Activated naive CD4-positive, alpha-beta T cell treated with anti-CD3 and anti-CD28 coated beads, Interleukin-2, amount 50 U/mL, for 24 hours (primary cell): ENCODE measurements at regions not wholly inside any gene's neighbourhood (a gene's known extent, or its start where the extent isn't known, plus 50 kb on each side); places are given as distances from the start of the nearest gene placed in this dataset.

ENCODE experiments used
- H3K27ac Mint-ChIP-seq: one replicate; pipeline ENCODE4 v1.8.0; 2021; ENCODE audit warnings: mild to moderate bottlenecking, mixed read lengths
- H3K27me3 Mint-ChIP-seq: one replicate; pipeline ENCODE4 v1.8.0; 2021; ENCODE audit warnings: mixed read lengths
- H3K36me3 Mint-ChIP-seq: one replicate; pipeline ENCODE4 v1.8.0; 2021; ENCODE audit warnings: mixed read lengths
- H3K4me1 Mint-ChIP-seq: one replicate; pipeline ENCODE4 v1.8.0; 2021; ENCODE audit warnings: mixed read lengths
- H3K4me3 Mint-ChIP-seq: one replicate; pipeline ENCODE4 v1.8.0; 2021; ENCODE audit warnings: mild to moderate bottlenecking, mixed read lengths
- H3K9me3 Mint-ChIP-seq: one replicate; pipeline ENCODE4 v1.8.0; 2021; ENCODE audit warnings: mixed read lengths

DNA sequence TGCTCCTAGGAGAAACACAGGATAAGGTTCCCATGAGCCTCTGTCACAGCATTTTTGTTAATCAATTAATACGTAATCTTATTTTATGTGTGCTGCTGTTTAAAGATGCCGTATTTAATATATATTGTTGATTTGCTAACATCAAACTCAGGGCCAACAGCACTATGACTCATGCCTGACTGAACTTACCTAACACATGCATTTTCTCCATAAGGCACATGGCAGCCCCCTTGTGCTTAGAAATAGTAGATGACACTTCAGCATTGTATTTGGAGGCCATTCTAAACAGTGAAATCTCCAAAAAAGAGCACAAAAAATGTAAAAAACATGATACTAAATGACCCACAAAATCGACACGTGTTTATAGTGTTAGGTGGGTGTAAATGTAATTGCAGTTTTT is 314.8 kb downstream of the MYCN start:
- no peaks in the 10 kb centered on the region for H3K9me3 Mint-ChIP-seq
- H3K4me1 Mint-ChIP-seq = peaks cover 5% of the 10 kb centered on the region
- no peaks in the 10 kb centered on the region for H3K27me3 Mint-ChIP-seq
- no peaks in the 10 kb centered on the region for H3K36me3 Mint-ChIP-seq
- no peak overlapping the region for H3K4me3 Mint-ChIP-seq
- H3K27ac Mint-ChIP-seq = no peak overlapping the region

- Mint-ChIP-seq H3K4me3 (no peak overlapping the region), H3K4me1 (peaks cover 5% of the 10 kb centered on the region), H3K9me3 (no peaks in the 10 kb centered on the region), H3K27ac (no peak overlapping the region), H3K36me3 (no peaks in the 10 kb centered on the region), H3K27me3 (no peaks in the 10 kb centered on the region)
These were observed 314.1 kb downstream of the MYCN start for GRCh38 chr2:16254356-16254965.

GRCh38 chr2:16253291-16253690 is 312.9 kb downstream of the MYCN start:
- H3K4me1 Mint-ChIP-seq = peaks cover 5% of the 10 kb centered on the region
- no peak overlapping the region for H3K27ac Mint-ChIP-seq
- H3K27me3 Mint-ChIP-seq = no peaks in the 10 kb centered on the region
- H3K4me3 Mint-ChIP-seq = no peak overlapping the region
- no peaks in the 10 kb centered on the region for H3K9me3 Mint-ChIP-seq
- H3K36me3 Mint-ChIP-seq = no peaks in the 10 kb centered on the region

GRCh38 chr2:16252891-16253290 is 312.5 kb downstream of the MYCN start:
- no peaks in the 10 kb centered on the region for H3K9me3 Mint-ChIP-seq
- no peaks in the 10 kb centered on the region for H3K27me3 Mint-ChIP-seq
- peaks cover 5% of the 10 kb centered on the region for H3K4me1 Mint-ChIP-seq
- no peaks in the 10 kb centered on the region for H3K36me3 Mint-ChIP-seq
- H3K27ac Mint-ChIP-seq = no peak overlapping the region
- no peak overlapping the region for H3K4me3 Mint-ChIP-seq

DNA sequence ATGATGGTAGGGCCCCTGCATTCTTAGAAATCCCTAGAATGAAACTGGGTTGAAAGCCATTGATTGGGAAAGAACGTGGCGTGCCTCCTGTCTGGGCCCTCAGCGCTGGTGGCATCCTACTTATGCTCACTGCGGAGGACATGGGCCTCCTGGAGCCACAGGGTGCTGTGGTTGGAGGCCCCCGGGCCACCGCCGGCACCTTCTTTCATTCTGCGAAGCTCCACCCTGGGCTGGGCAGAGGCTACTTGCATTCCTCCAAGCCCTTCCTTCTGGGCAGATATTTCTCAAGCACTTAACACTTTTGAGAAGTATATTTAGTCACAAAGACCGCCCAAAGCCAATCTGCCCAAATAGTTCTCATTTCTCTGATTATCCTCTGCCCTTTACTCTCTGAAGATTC is 311.9 kb downstream of the MYCN start:
- Mint-ChIP-seq H3K36me3 (no peaks in the 10 kb centered on the region), H3K27me3 (no peaks in the 10 kb centered on the region), H3K9me3 (no peaks in the 10 kb centered on the region), H3K4me3 (no peak overlapping the region), H3K27ac (no peak overlapping the region), H3K4me1 (peaks cover 5% of the 10 kb centered on the region)

DNA sequence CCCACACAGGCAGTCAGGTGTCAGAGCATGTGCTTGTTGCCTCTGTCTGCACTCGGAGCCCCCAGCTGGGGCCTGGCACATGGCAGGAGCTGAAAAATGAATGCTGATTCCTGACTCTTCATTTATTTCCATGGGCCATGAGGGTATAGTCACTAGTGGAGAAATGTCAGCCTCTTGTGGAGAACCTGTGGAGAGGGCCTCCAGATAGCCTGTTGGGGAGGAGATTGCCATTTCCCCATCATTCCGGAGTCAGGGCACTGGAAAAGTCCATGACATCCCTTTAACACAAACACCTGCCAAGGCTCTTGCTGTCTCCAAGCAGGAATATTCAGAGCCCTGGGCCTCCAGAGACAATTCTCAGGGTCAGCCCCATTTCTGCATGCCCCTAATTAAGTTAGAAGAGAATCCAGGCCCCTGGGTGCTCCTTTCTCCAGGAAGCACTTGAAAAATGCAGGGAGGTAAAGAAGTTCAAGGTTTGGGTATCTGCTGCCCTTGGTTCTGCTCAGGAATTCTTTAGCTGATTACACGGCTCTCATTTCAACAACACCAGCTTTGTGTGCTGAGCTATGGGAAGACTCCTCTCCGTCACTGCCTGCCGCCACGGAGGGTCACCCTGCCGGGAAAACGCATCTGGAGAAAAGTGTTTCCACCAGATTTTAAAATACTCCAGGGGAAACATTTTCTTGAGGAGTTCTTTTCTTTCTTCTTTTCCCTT is 311.3 kb downstream of the MYCN start:
- Mint-ChIP-seq H3K27ac (no peak overlapping the region), H3K36me3 (no peaks in the 10 kb centered on the region), H3K27me3 (no peaks in the 10 kb centered on the region), H3K9me3 (no peaks in the 10 kb centered on the region), H3K4me1 (peaks cover under 1% of the 10 kb centered on the region), H3K4me3 (no peak overlapping the region)

GRCh38 chr2:16250886-16251285 is 310.5 kb downstream of the MYCN start:
- Mint-ChIP-seq H3K9me3 (no peaks in the 10 kb centered on the region), H3K36me3 (no peaks in the 10 kb centered on the region), H3K27me3 (no peaks in the 10 kb centered on the region), H3K4me3 (no peak overlapping the region), H3K27ac (no peak overlapping the region), H3K4me1 (no peaks in the 10 kb centered on the region)

GRCh38 chr2:16250466-16250865 is 310.1 kb downstream of the MYCN start:
- Mint-ChIP-seq H3K9me3 (no peaks in the 10 kb centered on the region), H3K4me1 (no peaks in the 10 kb centered on the region), H3K27me3 (no peaks in the 10 kb centered on the region), H3K36me3 (no peaks in the 10 kb centered on the region), H3K27ac (no peak overlapping the region), H3K4me3 (no peak overlapping the region)

- H3K4me3 Mint-ChIP-seq = no peak overlapping the region
- H3K27me3 Mint-ChIP-seq = no peaks in the 10 kb centered on the region
- H3K4me1 Mint-ChIP-seq = no peaks in the 10 kb centered on the region
- H3K9me3 Mint-ChIP-seq = no peaks in the 10 kb centered on the region
- no peaks in the 10 kb centered on the region for H3K36me3 Mint-ChIP-seq
- no peak overlapping the region for H3K27ac Mint-ChIP-seq
These were observed 309.7 kb downstream of the MYCN start for GRCh38 chr2:16250056-16250425.

DNA sequence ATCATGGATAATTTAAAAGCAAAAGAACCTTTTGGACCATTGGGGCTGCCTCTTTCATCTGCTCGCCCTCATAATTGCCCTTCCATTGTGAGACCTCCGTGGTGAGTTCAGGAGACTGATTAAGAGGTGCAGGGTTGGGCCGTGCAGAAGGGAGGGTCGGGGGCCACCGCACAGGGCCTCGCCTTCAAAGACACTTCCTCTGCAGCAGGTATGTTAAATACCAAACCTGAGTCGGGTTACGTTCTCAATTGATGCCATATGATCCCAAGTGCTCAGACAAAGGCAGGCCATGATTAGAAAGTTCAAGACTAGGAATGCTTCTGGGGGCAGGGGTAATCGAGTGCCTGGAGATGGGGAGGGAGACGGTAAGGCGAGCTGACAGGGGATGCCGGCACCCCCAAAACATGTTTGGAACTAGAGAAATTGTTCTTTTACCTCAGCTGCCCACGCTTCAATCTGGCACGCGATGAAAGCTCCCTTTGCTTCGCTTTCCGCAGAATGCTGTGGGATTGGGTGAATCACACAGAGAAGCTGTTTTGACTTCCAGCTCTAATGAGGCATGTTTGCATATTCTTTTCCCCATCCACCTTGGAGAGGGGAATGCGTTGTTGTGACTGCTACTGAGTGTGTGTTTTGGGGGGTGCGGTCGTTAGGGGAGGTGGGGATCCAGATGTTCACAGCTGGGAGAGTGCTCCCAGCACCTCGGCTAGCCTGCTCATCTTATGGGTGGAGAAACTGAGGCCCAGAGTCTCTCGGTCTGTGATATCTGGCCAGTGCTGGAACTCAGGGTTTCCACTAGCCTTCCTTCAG is 309.1 kb downstream of the MYCN start:
- Mint-ChIP-seq H3K36me3 (no peaks in the 10 kb centered on the region), H3K27ac (no peak overlapping the region), H3K9me3 (no peaks in the 10 kb centered on the region), H3K4me3 (no peak overlapping the region), H3K27me3 (no peaks in the 10 kb centered on the region), H3K4me1 (no peaks in the 10 kb centered on the region)

GRCh38 chr2:16248571-16249105 is 308.3 kb downstream of the MYCN start:
- H3K36me3 Mint-ChIP-seq = no peaks in the 10 kb centered on the region
- no peaks in the 10 kb centered on the region for H3K4me1 Mint-ChIP-seq
- H3K4me3 Mint-ChIP-seq = no peak overlapping the region
- no peaks in the 10 kb centered on the region for H3K27me3 Mint-ChIP-seq
- H3K27ac Mint-ChIP-seq = no peak overlapping the region
- no peaks in the 10 kb centered on the region for H3K9me3 Mint-ChIP-seq

DNA sequence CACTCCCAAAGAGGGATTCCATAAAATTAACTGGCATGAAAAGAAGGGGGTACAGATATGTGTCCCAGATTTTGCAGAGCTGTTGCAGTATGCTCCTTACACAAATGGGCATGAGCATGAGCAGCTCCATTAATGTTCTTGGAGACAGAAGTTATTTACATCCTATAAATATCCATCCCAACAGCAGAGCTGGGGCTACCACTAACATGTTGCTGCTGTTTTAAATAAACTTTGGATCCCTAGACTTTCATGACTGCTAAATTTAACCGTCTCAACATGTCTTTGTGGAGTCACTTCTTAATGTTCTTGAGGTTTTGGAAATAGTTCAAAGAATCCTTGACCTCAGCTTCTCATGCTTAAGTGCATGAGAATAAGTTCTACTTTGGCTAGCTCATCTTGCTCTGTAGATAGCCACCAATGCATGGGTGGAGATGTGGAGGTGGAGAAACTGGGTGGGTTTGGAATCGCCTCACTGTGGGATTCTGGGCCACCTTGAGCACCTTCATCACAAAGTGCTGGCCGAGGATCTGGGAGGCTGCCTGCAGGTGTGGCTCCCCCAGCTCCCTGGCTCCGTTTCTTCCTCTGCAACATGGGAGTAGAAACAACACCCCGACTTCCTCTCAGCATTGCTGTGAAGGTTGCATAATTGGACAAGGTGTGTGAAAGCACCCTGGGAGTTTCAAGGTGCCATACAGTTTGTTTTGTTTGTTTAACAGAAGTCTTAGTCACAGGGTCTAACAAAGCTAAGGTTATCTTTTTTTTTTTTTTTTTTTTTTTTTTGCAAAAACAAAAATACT is 307.2 kb downstream of the MYCN start:
- no peaks in the 10 kb centered on the region for H3K9me3 Mint-ChIP-seq

GRCh38 chr2:16246911-16247310 is 306.6 kb downstream of the MYCN start:
- Mint-ChIP-seq H3K27me3 (no peaks in the 10 kb centered on the region), H3K9me3 (no peaks in the 10 kb centered on the region), H3K4me3 (no peak overlapping the region), H3K36me3 (no peaks in the 10 kb centered on the region), H3K4me1 (no peaks in the 10 kb centered on the region), H3K27ac (no peak overlapping the region)

More for the DNA sequence above, 307.2 kb downstream of the MYCN start:
- no peaks in the 10 kb centered on the region for H3K36me3 Mint-ChIP-seq
- H3K4me1 Mint-ChIP-seq = no peaks in the 10 kb centered on the region
- H3K4me3 Mint-ChIP-seq = no peak overlapping the region
- H3K27me3 Mint-ChIP-seq = no peaks in the 10 kb centered on the region
- H3K27ac Mint-ChIP-seq = no peak overlapping the region

DNA sequence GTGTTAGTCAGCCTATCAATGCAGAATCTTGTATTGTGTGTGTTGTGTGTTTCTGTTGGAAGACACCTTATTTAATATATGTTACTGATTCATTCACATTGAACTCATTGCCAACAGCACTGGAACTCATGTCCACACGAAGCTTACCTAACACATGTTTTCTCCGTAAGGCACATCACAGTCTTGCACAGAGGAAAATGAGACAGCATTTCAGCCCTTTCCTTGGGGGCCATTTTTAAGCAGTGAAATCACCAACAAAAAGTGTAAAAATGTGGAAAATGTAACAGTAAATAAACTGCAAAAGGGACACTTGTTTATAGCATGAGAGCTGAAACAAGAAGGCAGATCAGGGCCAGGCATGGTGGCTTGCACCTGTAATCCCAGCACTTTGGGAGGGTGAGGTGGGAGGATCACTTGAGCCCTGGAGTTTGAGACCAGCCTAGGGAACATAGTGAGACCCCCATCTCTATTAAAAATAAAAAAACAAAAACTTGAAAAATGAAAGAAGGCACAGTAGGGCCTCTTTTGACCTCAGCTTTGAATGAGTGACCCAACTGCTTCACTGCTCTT is 306.0 kb downstream of the MYCN start:
- H3K4me1 Mint-ChIP-seq = no peaks in the 10 kb centered on the region
- no peaks in the 10 kb centered on the region for H3K9me3 Mint-ChIP-seq
- H3K27me3 Mint-ChIP-seq = no peaks in the 10 kb centered on the region
- H3K27ac Mint-ChIP-seq = no peak overlapping the region
- no peak overlapping the region for H3K4me3 Mint-ChIP-seq
- H3K36me3 Mint-ChIP-seq = no peaks in the 10 kb centered on the region

DNA sequence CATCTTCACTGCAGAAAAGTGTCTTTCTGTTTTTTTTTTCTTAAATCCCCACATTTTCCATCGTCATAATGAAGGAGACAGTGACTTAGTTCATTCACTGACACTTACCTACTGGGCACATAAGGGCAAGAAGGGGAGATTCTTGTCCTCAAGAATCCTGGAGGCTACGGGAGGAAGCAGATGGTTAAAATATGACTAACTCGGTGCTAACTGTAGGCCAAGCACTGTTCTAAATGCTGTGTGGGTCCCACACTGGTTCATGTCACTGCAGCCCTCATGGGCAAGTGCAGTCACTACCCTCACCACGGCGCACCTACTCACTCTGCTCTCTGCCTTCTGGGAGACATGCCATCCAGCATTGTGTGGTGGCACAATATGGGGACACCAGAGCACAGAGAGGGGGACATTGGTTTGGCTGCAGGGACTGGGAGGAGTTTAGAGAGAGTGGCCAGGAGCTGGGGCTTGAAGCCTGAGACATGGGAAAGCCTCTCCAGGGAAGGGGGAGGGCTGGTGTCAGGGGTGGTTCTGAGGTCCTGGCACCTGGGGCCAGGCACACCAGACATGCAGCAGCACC is 305.2 kb downstream of the MYCN start:
- H3K9me3 Mint-ChIP-seq = no peaks in the 10 kb centered on the region
- H3K36me3 Mint-ChIP-seq = no peaks in the 10 kb centered on the region
- no peak overlapping the region for H3K27ac Mint-ChIP-seq
- no peaks in the 10 kb centered on the region for H3K4me1 Mint-ChIP-seq
- H3K4me3 Mint-ChIP-seq = no peak overlapping the region
- H3K27me3 Mint-ChIP-seq = no peaks in the 10 kb centered on the region
